DOHH2 (cell line): ENCODE measurements at regions not wholly inside any gene's neighbourhood (a gene's known extent, or its start where the extent isn't known, plus 50 kb on each side); places are given as distances from the start of the nearest gene placed in this dataset.

Experiments used
- EZH2phosphoT487 ChIP-seq: fragments of 200-600 bp; sonication (generic); IDR thresholded peaks from 2 replicates; pipeline ENCODE4 v1.6.1; 2017; ENCODE audit warnings: borderline replicate concordance, mild to moderate bottlenecking, antibody characterized with exemption, low read length, moderate library complexity, mixed read lengths
- TF ChIP-seq, protein P1 (sequence below): fragments of 200-600 bp; sonication (generic); IDR thresholded peaks from one replicate; pipeline ENCODE4 v1.5.1; 2014; ENCODE audit warnings: antibody characterized with exemption, mild to moderate bottlenecking, low read depth, low read length; ENCODE audit not compliant: poor library complexity, severe bottlenecking

DNA sequence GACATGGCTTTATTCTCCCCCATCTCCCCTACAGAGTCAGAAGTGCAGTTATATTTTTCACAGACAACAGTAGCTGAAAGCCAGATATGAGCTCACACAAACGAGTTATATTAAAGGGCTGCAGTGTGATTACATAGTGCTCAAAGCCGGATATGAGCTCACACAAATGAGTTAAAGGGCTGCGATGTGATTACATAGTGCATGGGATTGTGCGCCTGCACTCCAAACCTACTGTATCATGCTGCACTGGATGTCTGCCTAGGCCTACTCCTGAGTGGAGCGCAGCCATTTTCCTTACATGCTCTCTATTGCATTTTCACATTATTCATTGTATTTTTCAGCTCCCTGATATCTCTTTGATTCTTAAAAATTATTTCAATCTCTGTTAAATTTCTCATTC, 414.6 kb upstream of the LARGE1 start:
- TF ChIP-seq, protein P1, sequence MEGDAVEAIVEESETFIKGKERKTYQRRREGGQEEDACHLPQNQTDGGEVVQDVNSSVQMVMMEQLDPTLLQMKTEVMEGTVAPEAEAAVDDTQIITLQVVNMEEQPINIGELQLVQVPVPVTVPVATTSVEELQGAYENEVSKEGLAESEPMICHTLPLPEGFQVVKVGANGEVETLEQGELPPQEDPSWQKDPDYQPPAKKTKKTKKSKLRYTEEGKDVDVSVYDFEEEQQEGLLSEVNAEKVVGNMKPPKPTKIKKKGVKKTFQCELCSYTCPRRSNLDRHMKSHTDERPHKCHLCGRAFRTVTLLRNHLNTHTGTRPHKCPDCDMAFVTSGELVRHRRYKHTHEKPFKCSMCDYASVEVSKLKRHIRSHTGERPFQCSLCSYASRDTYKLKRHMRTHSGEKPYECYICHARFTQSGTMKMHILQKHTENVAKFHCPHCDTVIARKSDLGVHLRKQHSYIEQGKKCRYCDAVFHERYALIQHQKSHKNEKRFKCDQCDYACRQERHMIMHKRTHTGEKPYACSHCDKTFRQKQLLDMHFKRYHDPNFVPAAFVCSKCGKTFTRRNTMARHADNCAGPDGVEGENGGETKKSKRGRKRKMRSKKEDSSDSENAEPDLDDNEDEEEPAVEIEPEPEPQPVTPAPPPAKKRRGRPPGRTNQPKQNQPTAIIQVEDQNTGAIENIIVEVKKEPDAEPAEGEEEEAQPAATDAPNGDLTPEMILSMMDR = no peak
- no peak for TF ChIP-seq EZH2phosphoT487
